Pons (tissue), 1 donor: ENCODE measurements at regions not wholly inside any gene's neighbourhood (a gene's known extent, or its start where the extent isn't known, plus 50 kb on each side); places are given as distances from the start of the nearest gene placed in this dataset.
"Not testable (repeated sequence)": the region's sequence is repeated elsewhere in the genome, so short reads cannot be mapped to it uniquely, and the experiment has no call there.

Experiments
- DNase-seq: peaks from one replicate; pipeline ENCODE4 v3.0.0-alpha.2; 2016; ENCODE audit warnings: low spot score

DNA sequence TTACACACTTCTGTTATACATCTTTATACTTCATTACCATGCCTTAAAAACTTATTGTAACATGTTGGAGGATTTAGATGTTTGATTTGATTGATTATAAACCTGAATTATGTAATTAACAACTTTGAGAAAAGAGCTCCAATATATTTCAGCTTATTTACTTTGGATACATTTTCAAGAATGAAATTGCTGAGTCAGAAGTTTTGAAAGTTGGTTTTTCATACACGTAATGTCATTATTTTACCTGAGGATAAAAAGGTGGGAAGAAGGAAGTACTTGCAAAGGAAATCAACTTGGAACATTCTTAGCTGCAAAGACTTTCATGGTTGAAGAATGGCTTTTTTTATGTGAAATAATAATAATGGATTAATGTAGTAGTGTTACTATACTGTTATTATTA lies 677.2 kb downstream of the FAM181B start:
- DNase-seq = no peak

DNA sequence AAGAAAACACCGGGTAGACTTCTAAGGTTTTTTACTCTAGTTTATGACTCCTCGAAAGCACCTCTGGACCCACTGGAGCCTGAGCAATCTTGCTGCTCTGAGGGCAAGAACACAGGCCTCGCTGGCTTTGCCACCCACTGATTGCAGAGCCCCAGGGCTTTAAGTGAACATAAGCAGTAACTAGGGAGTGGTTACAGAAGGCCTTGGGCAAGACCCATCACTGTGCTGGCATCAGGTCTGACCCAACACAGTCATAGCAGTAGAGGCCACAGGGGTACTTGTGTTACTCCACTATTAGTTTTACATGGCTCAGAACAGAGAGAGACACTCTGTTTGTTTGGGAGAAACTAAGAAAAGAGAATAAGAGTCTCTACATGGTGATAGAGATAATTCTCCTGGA lies 684.5 kb downstream of the FAM181B start:
- no peak for DNase-seq

DNA sequence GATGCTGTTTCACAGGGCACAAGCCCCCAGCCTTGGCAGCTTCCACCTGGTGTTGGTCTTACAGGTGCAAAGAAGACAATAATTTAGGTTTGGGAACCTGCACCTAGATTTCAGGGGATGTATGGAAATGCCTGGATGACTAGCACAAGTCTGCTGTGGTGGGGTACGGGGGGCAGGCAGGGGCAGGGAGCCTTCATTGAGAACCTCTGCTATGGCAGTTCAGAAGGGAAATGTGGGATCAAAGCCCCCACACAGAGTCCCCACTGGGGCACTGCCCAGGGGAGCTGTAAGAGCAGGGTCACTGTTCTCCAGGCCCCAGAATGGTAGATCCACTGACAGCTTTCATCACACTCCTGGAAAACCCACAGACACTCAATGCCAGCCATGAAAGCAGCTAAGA lies 686.5 kb downstream of the FAM181B start:
- DNase-seq = no peak

DNA sequence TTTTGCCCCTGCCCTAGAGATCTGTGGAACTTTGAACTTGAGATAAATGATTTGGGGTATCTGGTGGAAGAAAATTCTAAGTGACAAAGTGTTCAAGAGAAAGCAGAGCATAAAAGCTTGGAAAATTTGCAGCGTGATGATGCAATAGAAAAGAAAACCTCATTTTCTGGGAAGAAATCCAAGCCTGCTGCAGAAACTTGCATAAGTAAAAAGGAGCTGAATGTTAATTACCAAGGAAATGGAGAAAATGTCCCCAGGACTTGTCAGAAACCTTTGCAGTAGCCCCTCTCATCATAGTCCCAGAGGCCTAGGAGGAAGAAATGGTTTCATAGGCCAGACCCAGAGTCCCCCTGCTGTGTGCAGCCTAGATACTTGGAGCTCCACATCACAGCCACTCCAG lies 686.9 kb downstream of the FAM181B start:
- DNase-seq = no peak

DNA sequence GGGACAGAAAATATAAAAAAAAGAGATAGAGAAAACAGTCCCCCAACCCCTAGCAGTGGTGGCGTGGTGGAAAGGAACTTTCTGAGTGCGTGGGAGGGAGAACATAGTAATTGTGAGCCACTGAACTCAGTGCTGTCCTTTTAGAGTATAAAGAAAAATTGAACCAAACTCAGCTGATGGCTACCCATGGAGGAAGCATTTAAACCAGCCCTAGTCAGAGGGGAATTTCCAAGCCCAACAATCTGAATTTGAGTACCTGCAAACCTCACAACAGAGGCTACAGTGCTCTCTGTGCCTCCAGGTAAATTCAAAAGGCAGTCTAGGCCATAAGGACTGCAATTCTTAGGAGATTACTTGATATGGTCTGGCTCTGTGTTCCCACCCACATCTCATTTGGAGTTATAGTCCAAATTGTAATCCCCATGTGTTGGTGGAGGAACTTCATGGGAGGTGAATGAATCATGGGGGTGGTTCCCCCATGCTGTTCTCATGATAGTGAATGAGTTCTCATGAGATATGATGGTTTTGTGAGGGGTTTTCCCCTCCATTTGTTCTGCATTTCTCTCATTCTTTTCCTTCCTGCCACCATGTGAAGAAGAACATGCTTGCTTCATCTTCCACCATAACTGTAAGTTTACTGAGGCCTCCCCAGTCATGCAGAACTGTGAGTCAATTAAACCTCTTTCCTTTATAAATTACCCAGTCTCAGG lies 687.8 kb downstream of the FAM181B start:
- DNase-seq = no peak

DNA sequence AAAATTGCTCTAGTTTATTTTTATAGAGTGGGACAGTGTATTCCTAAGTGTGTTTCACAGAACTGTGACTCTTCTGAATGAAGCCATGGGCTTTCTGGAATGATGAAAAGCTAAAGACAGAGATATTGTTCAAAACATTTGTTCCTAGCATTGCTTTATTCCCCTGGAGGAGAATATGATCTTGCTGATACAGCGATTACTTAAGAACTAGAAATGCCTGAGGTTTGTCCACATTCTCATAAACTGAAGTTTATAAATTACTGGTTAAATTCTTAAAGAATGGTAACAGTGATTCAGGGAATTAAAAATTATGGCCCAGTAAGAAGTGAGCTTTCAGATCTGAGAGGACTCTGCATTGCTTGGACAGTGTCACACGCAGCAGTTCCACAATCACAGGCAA lies 690.3 kb downstream of the FAM181B start:
- DNase-seq = no peak

DNA sequence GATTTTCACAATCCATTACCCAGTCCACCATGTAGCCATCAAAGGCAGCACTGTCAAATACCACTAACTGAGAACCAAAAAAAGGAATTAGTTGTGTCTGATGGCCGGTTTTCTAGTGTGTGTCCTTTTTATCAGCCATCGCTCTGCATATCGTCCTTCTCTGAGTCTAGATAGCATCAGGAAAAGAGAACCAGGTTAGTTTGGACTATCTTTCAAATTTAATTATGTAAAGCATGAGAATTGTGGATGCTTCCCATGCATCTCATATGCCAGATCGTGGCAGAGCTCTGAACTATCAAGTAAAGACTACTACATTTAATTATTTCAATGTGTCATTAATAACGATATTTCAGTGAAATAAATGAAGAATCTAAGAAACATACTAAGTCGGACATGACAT lies 691.9 kb downstream of the FAM181B start:
- no peak for DNase-seq

DNA sequence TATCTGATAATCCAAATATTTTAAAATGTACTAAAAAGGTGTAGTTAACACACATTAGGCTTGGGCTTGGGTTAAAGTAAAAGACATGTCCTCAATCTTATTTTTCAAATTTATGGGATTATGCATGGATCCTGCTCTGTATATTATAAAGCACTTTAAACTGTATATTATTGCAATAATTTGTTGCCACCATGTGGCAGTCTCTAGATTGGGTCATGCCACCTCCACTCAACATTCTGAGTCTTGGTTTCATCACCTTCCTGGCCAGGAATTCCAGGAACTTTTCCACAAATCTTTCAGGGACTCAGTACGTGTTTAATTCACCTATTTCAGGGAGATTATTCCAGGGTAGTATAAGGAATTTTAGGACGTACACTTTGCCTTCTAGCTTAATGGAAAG lies 695.5 kb downstream of the FAM181B start:
- no peak for DNase-seq

DNA sequence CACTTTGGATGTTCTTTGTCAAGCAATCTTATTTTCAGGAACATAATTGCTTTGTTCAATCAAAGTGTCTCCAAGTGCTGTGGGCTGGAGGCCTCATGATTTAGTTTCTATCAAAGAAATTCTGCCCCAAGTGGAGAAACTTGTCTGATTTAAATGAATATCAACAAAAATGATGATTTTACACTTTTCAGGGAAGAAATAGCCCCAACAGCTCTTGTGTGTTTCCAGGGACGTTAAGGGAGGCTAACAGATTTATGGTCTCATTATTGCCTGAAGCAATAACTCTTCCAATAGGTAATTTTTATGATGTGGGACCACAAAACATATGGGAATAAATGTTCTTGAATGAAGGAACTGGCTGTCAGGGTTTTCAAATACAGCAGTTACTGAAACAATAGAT lies 699.1 kb downstream of the FAM181B start:
- DNase-seq = no peak

DNA sequence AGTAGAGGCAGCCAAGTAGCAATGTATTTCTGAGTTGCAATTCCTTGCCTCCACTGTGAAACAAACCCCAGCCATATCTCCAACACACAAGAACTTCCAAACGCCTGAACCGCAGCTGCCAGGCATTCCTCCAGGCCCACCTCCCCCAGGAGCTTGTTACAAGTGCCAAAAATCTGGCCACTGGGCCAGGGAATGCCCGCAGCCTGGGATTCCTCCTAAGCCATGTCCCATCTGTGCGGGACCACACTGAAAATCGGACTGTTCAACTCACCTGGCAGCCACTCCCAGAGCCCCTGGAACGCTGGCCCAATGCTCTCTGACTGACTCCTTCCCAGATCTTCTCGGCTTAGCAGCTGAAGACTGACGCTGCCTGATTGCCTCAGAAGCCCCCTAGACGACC lies 706.3 kb downstream of the FAM181B start:
- not testable (repeated sequence) for DNase-seq

DNA sequence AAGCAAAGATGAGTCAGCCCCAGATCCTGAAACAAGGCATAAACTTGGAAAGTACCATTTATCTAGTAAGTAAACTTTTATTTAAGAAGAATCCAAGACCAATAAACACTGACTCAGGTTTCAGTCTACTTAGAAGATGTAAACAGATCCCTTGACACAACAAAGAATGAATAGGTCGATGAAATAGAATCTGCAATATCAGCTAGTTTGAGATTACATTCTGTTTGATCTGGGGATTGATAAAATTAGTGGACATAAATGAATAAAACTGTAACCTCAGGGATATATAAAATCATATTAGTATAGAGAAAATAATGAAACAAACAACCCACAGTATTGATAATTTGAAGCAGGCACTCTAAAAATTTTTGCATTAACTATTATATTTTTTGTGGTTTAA lies 708.9 kb downstream of the FAM181B start:
- no peak for DNase-seq

DNA sequence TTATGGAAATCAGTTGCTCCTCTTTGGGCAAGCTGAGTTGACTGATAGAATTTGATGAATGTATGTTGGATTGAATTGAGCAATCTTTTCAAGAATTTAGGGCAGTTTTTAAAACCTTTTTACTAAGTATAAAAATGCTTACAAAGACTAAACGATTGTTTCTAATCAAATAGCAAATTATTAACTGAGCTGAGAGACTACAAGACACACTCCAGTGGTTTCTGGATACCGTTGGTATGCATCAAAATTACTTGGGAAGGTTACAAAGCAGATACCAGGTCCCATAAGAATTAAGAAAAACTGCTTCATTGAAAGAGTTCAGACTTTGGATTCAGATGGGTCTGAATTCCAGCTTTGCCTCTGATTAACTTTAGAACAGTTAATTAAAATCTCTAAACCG lies 721.4 kb downstream of the FAM181B start:
- no peak for DNase-seq

DNA sequence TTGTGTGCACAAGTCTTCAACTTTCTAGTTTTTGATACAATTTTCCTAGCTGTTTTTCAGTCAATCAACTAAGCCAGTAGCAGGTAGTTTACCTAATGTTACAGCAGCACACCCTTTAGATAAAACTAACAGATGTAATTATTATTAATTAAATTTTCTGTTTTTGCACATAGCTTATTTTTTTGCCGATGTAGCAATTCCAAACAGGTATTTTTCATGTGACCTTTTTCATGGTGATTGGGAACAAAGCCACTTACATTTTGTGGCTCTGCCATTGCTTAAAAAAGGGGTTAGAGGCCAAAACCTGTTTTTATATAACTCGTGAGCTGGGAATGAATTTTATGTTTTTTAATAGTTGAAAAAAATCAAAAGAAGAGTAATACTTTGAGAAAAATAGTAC lies 724.5 kb downstream of the FAM181B start:
- DNase-seq = no peak

DNA sequence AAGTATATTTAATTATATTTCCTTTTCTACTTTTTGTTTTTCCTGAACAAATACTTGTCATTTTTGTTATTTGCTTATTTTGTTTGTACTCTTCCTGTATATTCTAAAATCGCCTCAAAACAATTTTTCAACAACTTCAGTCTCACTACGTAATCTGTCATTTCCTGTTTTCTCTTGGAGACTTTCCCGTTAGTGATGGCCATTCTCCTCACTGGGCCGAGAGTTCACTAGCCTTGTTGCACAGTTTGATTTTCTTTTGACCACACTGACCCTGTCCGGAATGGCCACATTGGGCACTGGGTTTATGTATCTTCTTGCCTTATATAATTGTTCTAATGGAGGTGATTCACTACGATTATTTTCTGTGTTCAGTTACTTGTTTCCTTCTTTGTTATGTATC lies 726.1 kb downstream of the FAM181B start:
- DNase-seq = no peak

DNA sequence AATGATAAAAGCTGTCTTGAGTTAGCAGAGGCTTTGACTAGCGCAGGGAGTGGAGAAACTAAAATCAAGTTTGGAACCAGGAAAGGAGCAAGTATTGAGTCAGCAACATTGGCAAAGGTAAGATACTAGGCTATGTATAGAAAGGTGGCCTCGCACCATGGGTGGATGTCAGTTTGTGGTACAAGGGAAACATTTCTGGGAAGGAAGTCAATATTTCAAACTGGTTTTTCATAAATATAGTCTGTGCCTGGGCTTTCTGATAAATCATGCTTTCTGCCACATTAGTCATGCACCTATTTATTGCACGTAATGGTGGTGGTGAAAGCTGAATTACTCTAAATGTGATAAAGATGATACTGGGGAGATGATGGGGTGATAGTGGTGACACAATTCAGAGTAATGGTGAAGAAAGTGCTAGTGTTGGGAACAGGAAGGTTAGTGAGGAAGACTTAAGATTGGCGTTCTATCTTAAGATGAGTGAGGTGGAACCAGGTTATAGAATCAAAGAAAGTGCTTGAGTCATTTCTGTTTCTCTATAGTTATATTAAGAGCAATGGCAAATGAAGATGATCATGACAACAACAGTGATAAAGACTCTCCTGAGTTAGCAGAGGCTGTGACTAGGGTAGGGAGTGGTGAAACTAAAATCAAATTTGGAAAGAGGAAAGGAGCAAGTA lies 729.0 kb downstream of the FAM181B start:
- no peak for DNase-seq

DNA sequence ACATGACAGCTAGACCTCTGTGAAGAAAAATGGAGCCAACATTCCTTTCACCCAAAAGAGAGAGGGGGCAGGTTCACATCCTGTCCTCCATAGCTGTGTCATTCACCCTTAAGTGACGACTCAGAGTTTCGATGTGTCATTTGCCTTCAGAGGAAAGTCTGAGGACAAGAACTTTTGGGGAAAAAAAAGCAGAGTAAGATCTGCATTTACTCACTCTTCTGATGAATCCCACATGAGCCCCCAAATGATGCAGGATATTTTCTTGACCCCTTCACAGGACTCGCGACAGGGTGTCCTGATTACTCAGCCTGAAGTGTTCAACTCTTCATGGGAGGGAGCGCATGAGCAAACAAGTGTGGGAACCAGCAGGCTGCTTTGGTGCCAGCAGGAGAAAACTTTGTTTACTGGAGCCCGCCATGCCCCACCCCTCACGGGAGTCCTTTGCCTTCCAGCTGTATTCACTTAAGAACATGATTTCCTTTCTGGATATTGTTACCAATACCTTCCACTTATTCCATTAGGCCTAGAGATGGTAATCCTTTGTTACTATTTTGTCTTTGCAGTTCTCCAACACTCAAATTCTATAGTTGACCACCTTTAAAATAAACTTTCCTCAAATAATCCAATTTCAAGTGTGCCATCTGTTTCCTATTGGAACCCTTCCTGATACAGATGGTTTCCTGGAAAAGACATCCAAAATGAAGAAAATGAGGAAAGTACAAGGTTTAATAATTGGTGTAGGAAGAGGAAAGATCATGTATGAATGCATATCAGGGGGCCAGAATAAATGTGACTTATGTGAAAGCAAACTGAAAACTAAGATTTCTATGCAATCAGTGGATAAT lies 729.8 kb downstream of the FAM181B start:
- DNase-seq = no peak

DNA sequence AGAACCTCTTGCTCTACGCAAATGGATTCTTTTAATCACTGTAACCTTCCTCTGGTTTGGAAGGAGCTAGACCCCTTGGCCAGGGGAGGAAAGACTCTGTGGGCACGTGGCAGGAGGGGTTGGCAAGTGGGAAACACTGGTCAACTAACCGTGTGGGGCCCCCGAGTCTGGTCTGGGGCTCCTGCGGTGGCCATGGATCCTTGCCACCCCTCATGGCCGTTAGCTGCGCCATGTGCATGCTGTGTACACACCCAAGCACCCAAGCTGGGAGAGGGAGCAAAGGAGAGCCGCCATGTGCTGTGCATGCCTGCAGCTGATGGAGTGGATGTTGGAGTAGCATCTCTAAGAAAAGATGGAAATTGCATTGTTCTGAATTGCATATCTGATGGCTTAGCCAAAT lies 730.6 kb downstream of the FAM181B start:
- no peak for DNase-seq

DNA sequence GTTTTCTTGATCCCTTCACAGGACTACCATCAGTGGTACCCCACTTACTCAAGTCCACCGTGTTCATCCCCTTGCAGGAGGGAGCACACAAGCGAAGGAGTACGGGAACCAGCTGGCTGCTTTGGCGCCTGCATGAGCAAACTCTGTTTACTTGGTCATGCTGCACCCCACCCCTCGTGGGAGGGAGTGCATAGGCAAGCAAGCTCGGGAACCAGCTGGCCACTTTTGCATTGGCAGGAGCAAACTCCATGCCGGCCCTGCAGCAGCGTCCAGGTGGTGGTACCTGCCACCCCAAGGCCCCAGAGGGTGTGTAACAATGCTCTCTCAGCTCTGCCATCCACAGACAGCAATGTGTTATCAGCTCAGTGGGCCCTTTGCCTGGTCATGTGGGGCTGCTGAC lies 737.8 kb downstream of the FAM181B start:
- no peak for DNase-seq

DNA sequence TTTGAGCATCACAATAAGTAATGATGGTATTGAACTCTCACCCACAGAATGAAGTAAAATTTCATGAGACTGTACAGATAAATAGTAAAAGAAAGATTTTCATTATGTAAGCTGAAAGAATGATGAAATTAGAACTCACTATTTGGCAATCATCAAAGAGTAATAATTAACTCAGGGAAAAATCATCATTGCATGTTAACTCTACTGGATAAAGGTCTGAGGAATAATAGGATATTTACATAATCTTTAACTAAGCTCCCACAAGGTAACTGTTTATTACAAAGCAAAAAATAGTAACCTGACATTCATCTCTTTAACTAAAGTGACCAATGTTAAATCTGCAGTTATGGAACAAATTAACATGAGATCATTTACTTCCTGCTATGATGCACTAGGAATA lies 739.9 kb downstream of the FAM181B start:
- DNase-seq = no peak

DNA sequence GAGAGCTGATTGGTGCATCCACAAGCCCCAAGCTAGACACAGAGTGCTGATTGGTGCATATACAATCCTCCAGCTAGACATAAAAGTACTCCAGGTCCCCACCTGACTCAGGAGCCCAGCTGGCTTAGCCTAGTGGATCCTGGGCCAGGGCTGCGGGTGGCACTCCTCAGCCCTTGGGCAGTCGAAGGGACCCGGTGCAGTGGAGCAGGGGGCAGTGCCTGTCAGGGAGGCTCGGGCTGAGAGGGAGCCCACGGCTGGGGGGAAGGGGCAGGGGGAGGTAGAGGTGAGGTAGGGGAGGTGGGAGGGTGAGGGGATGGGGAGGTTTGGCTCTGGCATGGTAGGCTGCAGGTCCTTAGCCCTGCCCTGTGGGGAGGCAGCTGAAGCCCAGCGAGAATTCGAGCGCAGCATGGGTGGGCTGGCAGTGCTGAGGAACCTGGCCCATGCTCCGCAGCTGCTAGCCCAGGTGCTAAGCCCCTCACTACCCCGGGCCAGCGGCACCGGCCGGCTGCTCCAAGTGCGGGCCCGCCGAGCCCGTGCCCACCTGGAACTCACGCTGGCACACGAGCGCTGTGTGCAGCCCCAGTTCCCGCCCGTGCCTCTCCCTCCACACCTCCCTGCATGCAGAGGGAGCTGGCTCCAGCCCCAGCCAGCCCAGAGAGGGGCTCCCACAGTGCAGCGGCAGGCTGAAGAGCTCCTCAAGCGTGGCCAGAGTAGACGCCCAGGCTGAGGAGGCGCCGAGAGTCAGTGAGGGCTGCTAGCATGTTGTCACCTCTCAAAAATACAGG lies 742.8 kb downstream of the FAM181B start:
- DNase-seq = no peak

DNA sequence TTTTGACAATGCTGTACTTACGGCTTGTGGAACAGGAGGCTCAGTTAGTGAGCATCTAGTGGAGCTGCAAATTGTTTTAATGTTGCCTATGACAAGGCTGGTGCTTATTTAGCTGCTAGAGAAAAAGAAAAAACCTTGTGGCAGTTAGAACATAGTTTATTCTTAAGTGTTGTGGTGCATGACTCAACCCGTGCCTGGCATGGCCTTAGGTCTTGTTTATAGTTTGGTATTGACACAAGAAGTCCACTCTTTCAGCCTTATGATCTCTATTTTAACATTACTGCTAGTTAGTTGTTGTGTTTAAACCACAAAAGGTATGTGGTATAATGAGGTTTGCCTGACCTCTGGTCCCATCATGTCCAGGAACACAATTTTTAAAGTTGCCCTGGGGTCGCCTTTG lies 744.6 kb downstream of the FAM181B start:
- DNase-seq = no peak

DNA sequence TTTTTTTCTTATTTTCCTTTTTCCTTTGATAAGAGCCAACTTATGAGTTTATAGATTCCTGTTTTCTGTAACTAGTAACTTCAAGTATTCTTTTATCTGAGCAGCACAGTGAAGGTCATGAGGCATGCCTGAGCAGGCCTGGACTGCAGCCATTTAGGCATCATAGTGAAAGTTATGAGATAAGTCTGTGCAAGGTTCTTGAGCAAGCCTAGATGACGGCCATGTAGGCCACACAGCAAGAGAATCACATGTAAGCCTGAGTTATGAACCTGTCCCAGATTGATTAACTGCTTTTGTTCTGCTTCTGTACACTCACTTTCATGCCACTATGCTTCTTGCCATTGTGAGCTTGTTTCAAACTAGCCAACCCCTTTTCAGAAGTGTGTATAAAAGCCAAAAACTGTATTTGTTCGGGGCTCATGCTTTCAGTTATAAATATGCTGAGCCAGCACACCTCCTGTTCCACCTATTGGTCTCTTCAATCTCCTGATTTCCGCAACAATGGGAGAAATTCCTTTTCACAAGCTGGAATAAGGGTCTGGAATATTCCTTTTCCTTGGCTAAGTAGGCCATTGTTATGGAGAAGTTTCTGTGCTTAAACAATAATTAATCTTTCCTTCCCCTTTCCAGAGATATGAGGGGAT lies 745.7 kb downstream of the FAM181B start:
- no peak for DNase-seq
